SU-DHL-6 (cell line): ENCODE measurements at regions not wholly inside any gene's neighbourhood (a gene's known extent, or its start where the extent isn't known, plus 50 kb on each side); places are given as distances from the start of the nearest gene placed in this dataset.

Source experiments
- CTCF ChIP-seq: fragments of 200-600 bp; sonication (generic); IDR thresholded peaks from one replicate; pipeline ENCODE4 v1.5.1; 2017; ENCODE audit warnings: antibody characterized with exemption, mild to moderate bottlenecking, low read length, moderate library complexity; ENCODE audit not compliant: insufficient read depth, poor library complexity, severe bottlenecking
- EZH2phosphoT487 ChIP-seq: fragments of 200-600 bp; sonication (generic), shearing (Covaris generic); conservative IDR thresholded peaks from 2 replicates; pipeline ENCODE4 v1.6.1; 2018; ENCODE audit warnings: mild to moderate bottlenecking, antibody characterized with exemption, low read length, moderate library complexity, mixed read lengths

GRCh38 chr4:137638934-137639333 lies 106.6 kb upstream of the PCDH18 start:
- TF ChIP-seq CTCF (no peak), EZH2phosphoT487 (no peak)
